ENCODE measurements at regions not wholly inside any gene's neighbourhood (a gene's known extent, or its start where the extent isn't known, plus 50 kb on each side); places are given as distances from the start of the nearest gene placed in this dataset.

DNA sequence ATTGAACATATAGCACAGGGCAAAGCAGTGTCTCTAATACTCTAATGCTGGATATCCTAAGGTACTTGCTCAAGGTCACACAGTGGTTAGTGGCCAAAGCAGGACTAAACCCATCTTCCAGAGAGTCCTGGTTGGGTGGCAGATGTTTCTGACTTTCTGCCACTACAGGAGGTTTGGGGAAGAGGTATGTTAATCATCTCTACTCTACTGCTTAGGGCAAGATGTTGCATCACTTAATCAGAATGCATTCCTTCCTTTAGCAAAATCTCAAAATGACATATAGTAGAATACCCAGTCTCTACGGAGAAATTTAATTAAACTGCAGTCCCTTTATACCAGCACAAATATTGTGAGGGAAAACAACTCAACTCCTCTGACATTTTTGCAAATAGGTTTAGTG lies 190.7 kb upstream of the FAM241A start:
- TF ChIP-seq CTCF (IDR thresholded peaks at IDR 0.05): no peak
- no peaks in the 10 kb centered on the region for H3K36me3 Mint-ChIP-seq
- no peak for DNase-seq
- H3K27ac Mint-ChIP-seq: no peak overlapping the region
- no peaks in the 10 kb centered on the region for H3K4me1 Mint-ChIP-seq
- H3K27me3 Mint-ChIP-seq (ENCODE audit: low read depth in 3 of 3): peaks cover 0 to 1% (median 0%) of the 10 kb centered on the region in 3 donors
- Histone ChIP-seq H3K27me3 (ENCODE audit: control insufficient read depth in 2 of 2, insufficient read depth in 2 of 2, low read length in 2 of 2) (no peaks in the 10 kb centered on the region), H3K27ac (ENCODE audit: low read depth in 1 of 2, low read length in 2 of 2) (no peak overlapping the region), H3K79me2 (ENCODE audit: insufficient read depth, low read length) (no peaks in the 10 kb centered on the region), H3K36me3 (replicated peaks in 1 of 2; ENCODE audit: control insufficient read depth in 1 of 2, insufficient read depth in 2 of 2, low read length in 2 of 2) (no peaks in the 10 kb centered on the region), H3K4me3 (replicated peaks in 1 of 3; ENCODE audit: low read depth in 2 of 3, low read length in 3 of 3) (no peak overlapping the region), H3K4me2 (replicated peaks; ENCODE audit: extremely low read depth, low read length, poor library complexity, severe bottlenecking) (no peak overlapping the region), H2AFZ (ENCODE audit: insufficient read depth, low read depth, low read length, poor library complexity, severe bottlenecking) (no peak overlapping the region), H3K9ac (ENCODE audit: insufficient read depth, low read length, poor library complexity, severe bottlenecking) (no peak overlapping the region), H4K20me1 (ENCODE audit: insufficient read depth, low read length) (no peaks in the 10 kb centered on the region), H3K9me3 (replicated peaks in 1 of 2; ENCODE audit: control insufficient read depth in 1 of 2, insufficient read depth in 1 of 2, low read length in 2 of 2) (no peaks in the 10 kb centered on the region), H3K4me1 (ENCODE audit: control insufficient read depth in 1 of 2, insufficient read depth in 2 of 2, low read length in 2 of 2) (no peaks in the 10 kb centered on the region)
- H3K9me3 Mint-ChIP-seq: peaks cover 0 to 3% (median 0%) of the 10 kb centered on the region in 7 donors
- no CpG with 5 or more reads among the region's 1 CpG for WGBS (ENCODE audit: insufficient coverage)
- intact Hi-C loops (cut with micrococcal nuclease): no loop called here
- no peak overlapping the region for H3K4me3 Mint-ChIP-seq

GRCh38 chr4:111955001-111955400 lies 190.3 kb upstream of the FAM241A start:
- WGBS (ENCODE audit: insufficient coverage): no CpG with 5 or more reads among the region's 4 CpGs
- Histone ChIP-seq H3K9ac (ENCODE audit: insufficient read depth, low read length, poor library complexity, severe bottlenecking) (no peak overlapping the region), H3K4me1 (ENCODE audit: control insufficient read depth in 1 of 2, insufficient read depth in 2 of 2, low read length in 2 of 2) (no peaks in the 10 kb centered on the region), H3K27ac (ENCODE audit: low read depth in 1 of 2, low read length in 2 of 2) (no peak overlapping the region), H3K36me3 (replicated peaks in 1 of 2; ENCODE audit: control insufficient read depth in 1 of 2, insufficient read depth in 2 of 2, low read length in 2 of 2) (no peaks in the 10 kb centered on the region), H4K20me1 (ENCODE audit: insufficient read depth, low read length) (no peaks in the 10 kb centered on the region), H3K4me3 (replicated peaks in 1 of 3; ENCODE audit: low read depth in 2 of 3, low read length in 3 of 3) (no peak overlapping the region), H3K4me2 (replicated peaks; ENCODE audit: extremely low read depth, low read length, poor library complexity, severe bottlenecking) (no peak overlapping the region), H2AFZ (ENCODE audit: insufficient read depth, low read depth, low read length, poor library complexity, severe bottlenecking) (no peak overlapping the region), H3K79me2 (ENCODE audit: insufficient read depth, low read length) (no peaks in the 10 kb centered on the region), H3K9me3 (replicated peaks in 1 of 2; ENCODE audit: control insufficient read depth in 1 of 2, insufficient read depth in 1 of 2, low read length in 2 of 2) (no peaks in the 10 kb centered on the region), H3K27me3 (ENCODE audit: control insufficient read depth in 2 of 2, insufficient read depth in 2 of 2, low read length in 2 of 2) (no peaks in the 10 kb centered on the region)
- DNase-seq: no peak
- Mint-ChIP-seq H3K4me1 (peaks cover under 1% of the 10 kb centered on the region), H3K27me3 (ENCODE audit: low read depth in 3 of 3) (peaks cover 0 to 1% (median 0%) of the 10 kb centered on the region in 3 donors), H3K36me3 (no peaks in the 10 kb centered on the region), H3K9me3 (peaks cover 0 to 3% (median 0%) of the 10 kb centered on the region in 7 donors), H3K27ac (no peak overlapping the region), H3K4me3 (no peak overlapping the region)
- intact Hi-C loops (cut with micrococcal nuclease): no loop called here
- TF ChIP-seq CTCF (IDR thresholded peaks at IDR 0.05): no peak

All from CD14-positive monocyte (primary cell).